ENCODE measurements at regions not wholly inside any gene's neighbourhood (a gene's known extent, or its start where the extent isn't known, plus 50 kb on each side); places are given as distances from the start of the nearest gene placed in this dataset.

- WGBS, 2 donors, result 70% methylated on average over 7 of the region's 7 CpGs
Measured at GRCh38 chr1:220368352-220369265, 96.4 kb upstream of the RAB3GAP2 start.

GRCh38 chr1:220367833-220368232, 95.6 kb upstream of the RAB3GAP2 start:
- Histone ChIP-seq H3K27ac (no peak overlapping the region), H3K36me3 (no peaks in the 10 kb centered on the region), H3K27me3 (no peaks in the 10 kb centered on the region), H3K9me3 (no peaks in the 10 kb centered on the region), H3K4me1 (peaks cover 0 to 5% (median 2%) of the 10 kb centered on the region in 4 donors), H3K4me3 (no peak overlapping the region)
- DNase-seq (no peak), ATAC-seq (ENCODE audit: low FRiP score in 2 of 2) (no peak)
- 87 to 91% methylated on average over 3 of the region's 3 CpGs for WGBS, 2 donors
- TF ChIP-seq POLR2A (IDR thresholded peaks at IDR 0.05) (no peak), POLR2AphosphoS5 (IDR thresholded peaks at IDR 0.05) (no peak), CTCF (IDR thresholded peaks at IDR 0.05) (no peak)

More at GRCh38 chr1:220368352-220369265, 96.4 kb upstream of the RAB3GAP2 start:
- Histone ChIP-seq H3K27ac (no peak overlapping the region), H3K9me3 (no peaks in the 10 kb centered on the region), H3K27me3 (no peaks in the 10 kb centered on the region), H3K4me3 (no peak overlapping the region), H3K36me3 (no peaks in the 10 kb centered on the region), H3K4me1 (peaks cover 0 to 5% (median 2%) of the 10 kb centered on the region in 4 donors)
- ATAC-seq (ENCODE audit: low FRiP score in 2 of 2), result no peak
- TF ChIP-seq POLR2A (IDR thresholded peaks at IDR 0.05), result no peak
- TF ChIP-seq CTCF (IDR thresholded peaks at IDR 0.05), result no peak
- no peak for TF ChIP-seq POLR2AphosphoS5 (IDR thresholded peaks at IDR 0.05)
- no peak for TF ChIP-seq EP300 (IDR thresholded peaks at IDR 0.05)
- no peak for DNase-seq

- no peak overlapping the region for H3K4me3 ChIP-seq
- H3K36me3 ChIP-seq, result no peaks in the 10 kb centered on the region
- ATAC-seq (ENCODE audit: low FRiP score in 2 of 2), result no peak
- WGBS, 2 donors, result 81 to 94% methylated on average over 2 of the region's 2 CpGs
- TF ChIP-seq POLR2AphosphoS5 (IDR thresholded peaks at IDR 0.05), result no peak
- TF ChIP-seq CTCF (IDR thresholded peaks at IDR 0.05), result no peak
- TF ChIP-seq EP300 (IDR thresholded peaks at IDR 0.05), result no peak
- no peak for TF ChIP-seq POLR2A (IDR thresholded peaks at IDR 0.05)
- H3K27me3 ChIP-seq, result no peaks in the 10 kb centered on the region
- H3K9me3 ChIP-seq, result no peaks in the 10 kb centered on the region
- DNase-seq, result no peak
- H3K27ac ChIP-seq, result no peak overlapping the region
- H3K4me1 ChIP-seq, result peaks cover 0 to 5% (median 2%) of the 10 kb centered on the region in 4 donors
Measured at GRCh38 chr1:220366269-220366668, 94.0 kb upstream of the RAB3GAP2 start.

- TF ChIP-seq POLR2AphosphoS5 (IDR thresholded peaks at IDR 0.05) (no peak), CTCF (IDR thresholded peaks at IDR 0.05) (no peak), EP300 (IDR thresholded peaks at IDR 0.05) (no peak), POLR2A (IDR thresholded peaks at IDR 0.05) (no peak)
- no peak for DNase-seq
- Histone ChIP-seq H3K4me3 (no peak overlapping the region), H3K27ac (no peak overlapping the region), H3K4me1 (peaks cover 0 to 1% (median 0%) of the 10 kb centered on the region in 4 donors), H3K36me3 (no peaks in the 10 kb centered on the region), H3K9me3 (no peaks in the 10 kb centered on the region), H3K27me3 (no peaks in the 10 kb centered on the region)
- WGBS, 2 donors, result 65 to 72% methylated on average over 5 of the region's 5 CpGs
- ATAC-seq (ENCODE audit: low FRiP score in 2 of 2), result no peak
Measured at GRCh38 chr1:220363196-220363837, 91.1 kb upstream of the RAB3GAP2 start.

Measured in upper lobe of left lung (tissue), 6 donors.